HepG2 (cell line): ENCODE measurements at regions not wholly inside any gene's neighbourhood (a gene's known extent, or its start where the extent isn't known, plus 50 kb on each side); places are given as distances from the start of the nearest gene placed in this dataset.

Experiments used
- ATAC-seq: fragments of 200-7000 bp; cut with Tn5 transposase; 3 replicates; pipeline ENCODE4 v1.9.1; 2020; ENCODE audit warnings: mild to moderate bottlenecking, moderate library complexity
- BruUV-seq: library from RNA; stranded (reverse); fragments of 400-500 nt; replicated peaks from 2 replicates; lab custom pipeline; 2021; lab: Mats Ljungman, UMichigan
- CTCF ChIA-PET: fragments of 300-600 bp; formaldehyde crosslinking; extraction: SDS; loops from one replicate; lab custom pipeline; 2021; ENCODE audit warnings: low total read pairs, inconsistent platforms, low intra/inter-chr PET ratio; lab: Yijun Ruan, JAX
- POLR2A ChIA-PET: fragments of 350-600 bp; sonication (Branson Sonifier 250); formaldehyde crosslinking; loops from one replicate; lab custom pipeline; 2020; ENCODE audit warnings: antibody characterized with exemption, inconsistent platforms; lab: Yijun Ruan, JAX
- DNase-seq: peaks from one replicate; pipeline ENCODE4 v3.0.0-alpha.2; 2015; ENCODE audit warnings: low spot score
- FAIRE-seq: peaks from 3 replicates; lab custom pipeline; 2011; peaks lifted over from hg19 to GRCh38; lab: Jason Lieb, UNC
- H2AFZ ChIP-seq: one replicate; pipeline ENCODE4 v1.6.1; 2011; ENCODE audit warnings: low read length, inconsistent platforms
- H3K27ac ChIP-seq: fragments of 300-600 bp; 3 replicates; pipeline ENCODE4 v1.8.0; 2011; ENCODE audit warnings: mixed run types, mild to moderate bottlenecking, mixed read lengths, low read length, inconsistent platforms; ENCODE audit not compliant: insufficient read depth; ENCODE audit errors: extremely low read length
- H3K27me3 ChIP-seq, 2 experiments: fragments of 200-600 bp in 1 of 2; 2 replicates in 1 of 2; 3 replicates in 1 of 2; pipeline versions ENCODE4 v1.6.0 to v1.8.0; 2011; ENCODE audit warnings: low read length in 2 of 2, mild to moderate bottlenecking in 2 of 2, moderate library complexity in 2 of 2, inconsistent platforms in 1 of 2; ENCODE audit not compliant: insufficient read depth in 2 of 2, control insufficient read depth in 1 of 2
- H3K36me3 ChIP-seq, 2 experiments: fragments of 200-600 bp in 1 of 2; replicated peaks in 1 of 2; 2 replicates in 1 of 2; 3 replicates in 1 of 2; pipeline versions ENCODE4 v1.5.1 to v1.8.0; 2011; ENCODE audit warnings: low read length in 2 of 2, inconsistent platforms in 1 of 2; ENCODE audit not compliant: insufficient read depth in 2 of 2, control insufficient read depth in 1 of 2
- H3K4me1 ChIP-seq: 2 replicates; pipeline ENCODE4 v1.5.1; 2012; ENCODE audit warnings: low read length, inconsistent platforms; ENCODE audit not compliant: insufficient read depth
- H3K4me2 ChIP-seq: 2 replicates; pipeline ENCODE4 v1.6.0; 2011; ENCODE audit warnings: low read depth, low read length, inconsistent platforms
- H3K4me3 ChIP-seq, 3 experiments: fragments of 200-600 bp in 1 of 3; sonication (generic), shearing (Covaris generic) in 1 of 3; replicated peaks in 1 of 3; 2 replicates each; pipeline ENCODE4 v1.5.1; 2011 to 2016; ENCODE audit warnings: low read length in 3 of 3, inconsistent platforms in 2 of 3, low read depth in 2 of 3, mild to moderate bottlenecking in 2 of 3, control low read depth in 1 of 3, mixed read lengths in 1 of 3; ENCODE audit not compliant: insufficient read depth in 1 of 3
- H3K79me2 ChIP-seq: one replicate; pipeline ENCODE4 v1.6.1; 2011; ENCODE audit warnings: low read length, inconsistent platforms; ENCODE audit not compliant: insufficient read depth
- H3K9ac ChIP-seq: 2 replicates; pipeline ENCODE4 v1.6.0; 2011; ENCODE audit warnings: mild to moderate bottlenecking, low read depth, low read length, inconsistent platforms; ENCODE audit not compliant: insufficient read depth
- H3K9me3 ChIP-seq: 2 replicates; pipeline ENCODE4 v1.5.1; 2012; ENCODE audit warnings: mild to moderate bottlenecking, low read length
- H4K20me1 ChIP-seq: 2 replicates; pipeline ENCODE4 v1.6.0; 2011; ENCODE audit warnings: inconsistent platforms, mild to moderate bottlenecking, low read length, moderate library complexity; ENCODE audit not compliant: insufficient read depth
- ATF4 ChIP-seq, 2 experiments: fragments of 450-650 bp in 1 of 2; sonication (generic) in 1 of 2; formaldehyde crosslinking; IDR thresholded peaks; 2 replicates each; pipeline versions ENCODE4 v1.5.0 to v1.8.0; 2020 to 2022; ENCODE audit warnings: mild to moderate bottlenecking in 1 of 2, missing genetic modification reagents in 1 of 2
- BCL6 ChIP-seq: IDR thresholded peaks from 2 replicates; pipeline ENCODE4 v1.6.1; 2016; ENCODE audit warnings: missing genetic modification reagents, missing compliant biosample characterization
- IRF1 ChIP-seq: sonication (generic); formaldehyde crosslinking; IDR thresholded peaks from 2 replicates; pipeline ENCODE4 v1.4.0; 2020; ENCODE audit warnings: low read depth, mild to moderate bottlenecking, missing genetic modification reagents
- KLF9 ChIP-seq: IDR thresholded peaks from 2 replicates; pipeline ENCODE4 v1.6.1; 2016; ENCODE audit warnings: low read depth
- SOX13 ChIP-seq, 3 experiments: fragments of 450-650 bp in 1 of 3; sonication (generic) in 1 of 3; formaldehyde crosslinking in 1 of 3; IDR thresholded peaks in 2 of 3; conservative IDR thresholded peaks in 1 of 3; 2 replicates each; pipeline versions ENCODE4 v1.5.0 to v1.6.1; 2016 to 2020; ENCODE audit warnings: antibody characterized with exemption in 1 of 3, mild to moderate bottlenecking in 1 of 3, missing compliant biosample characterization in 1 of 3, missing genetic modification reagents in 1 of 3, moderate library complexity in 1 of 3
- SP5 ChIP-seq: IDR thresholded peaks from 2 replicates; pipeline ENCODE4 v1.6.1; 2016; ENCODE audit warnings: low read depth, borderline replicate concordance
- STAG1 ChIP-seq: sonication (generic); formaldehyde crosslinking; IDR thresholded peaks from 2 replicates; pipeline ENCODE4 v1.4.0; 2020; ENCODE audit warnings: missing genetic modification reagents
- TRAFD1 ChIP-seq: sonication (generic); formaldehyde crosslinking; IDR thresholded peaks from 2 replicates; pipeline ENCODE4 v1.5.1; 2020; ENCODE audit warnings: missing genetic modification reagents, mild to moderate bottlenecking, borderline replicate concordance
- ZHX2 ChIP-seq, 2 experiments: sonication (generic) in 1 of 2; formaldehyde crosslinking in 1 of 2; IDR thresholded peaks; 2 replicates each; pipeline versions ENCODE4 v1.6.1 to v1.9.0; 2014 to 2022; ENCODE audit warnings: antibody characterized with exemption in 1 of 2, borderline replicate concordance in 1 of 2, inconsistent platforms in 1 of 2, low read depth in 1 of 2, missing genetic modification reagents in 1 of 2
- ZNF44 ChIP-seq: sonication (generic); formaldehyde crosslinking; IDR thresholded peaks from 2 replicates; pipeline ENCODE4 v1.5.1; 2020; ENCODE audit warnings: mild to moderate bottlenecking, missing genetic modification reagents
- ZNF512 ChIP-seq: sonication (generic); formaldehyde crosslinking; IDR thresholded peaks from 2 replicates; pipeline ENCODE4 v1.4.0; 2020; ENCODE audit warnings: mild to moderate bottlenecking, missing genetic modification reagents
- ZNF670 ChIP-seq: sonication (generic); formaldehyde crosslinking; IDR thresholded peaks from 2 replicates; pipeline ENCODE4 v1.8.0; 2022; ENCODE audit warnings: mild to moderate bottlenecking, missing genetic modification reagents, borderline replicate concordance
- ZNF772 ChIP-seq: sonication (generic); formaldehyde crosslinking; IDR thresholded peaks from 2 replicates; pipeline ENCODE4 v1.5.0; 2020; ENCODE audit warnings: mild to moderate bottlenecking, missing genetic modification reagents
- WGBS: methylation state at CpG from one replicate; pipeline ENCODE4 v1.1.6; 2017; ENCODE audit warnings: low lambda C conversion rate; 5-methylcytosine and 5-hydroxymethylcytosine counted together
- in situ Hi-C: cut with HindIII; loops from 2 replicates; pipeline ENCODE4 v1.10.0; 2017; ENCODE audit warnings: low pct_unique_long_range_greater_than_20kb; ENCODE audit not compliant: extremely low pct_ligation_motif_present
- intact Hi-C: fragments of 100-400 bp; cut with micrococcal nuclease; formaldehyde crosslinking; loops from one replicate; pipeline ENCODE4 v1.10.0; 2022; ENCODE audit not compliant: unreplicated experiment

GRCh38 chr14:83607682-83608081 is 1922.3 kb upstream of the FLRT2 start:
- DNase-seq, result no peak
- Histone ChIP-seq H2AFZ (no peak overlapping the region), H3K4me1 (no peaks in the 10 kb centered on the region), H4K20me1 (no peaks in the 10 kb centered on the region), H3K4me3 (no peak overlapping the region), H3K27me3 (no peaks in the 10 kb centered on the region), H3K9ac (no peak overlapping the region), H3K9me3 (peaks cover 30% of the 10 kb centered on the region), H3K36me3 (0 out of 5 replicates have a peak, but pooled peaks cover 0 to 2% of the 10 kb centered on the region in 2 experiments), H3K4me2 (no peak overlapping the region), H3K79me2 (no peaks in the 10 kb centered on the region), H3K27ac (no peak overlapping the region)
- CTCF ChIA-PET, result no interaction called here
- intact Hi-C loops, result no loop called here
- BruUV-seq, result no TSS peak
- no peak for FAIRE-seq
- in situ Hi-C loops, result no loop called here
- POLR2A ChIA-PET, result no interaction called here
- no CpG with 5 or more reads among the region's 9 CpGs for WGBS
- ATAC-seq, result no peak
- TF ChIP-seq KLF9 (CRISPR knock-in tag) (no peak), ZHX2 (IDR thresholded peaks at IDR 0.05; ENCODE audit: low read depth) (no peak), ZHX2 (CRISPR knock-in tag; IDR thresholded peaks at IDR 0.05; ENCODE audit: borderline replicate concordance) (no peak), BCL6 (CRISPR knock-in tag) (no peak), SOX13 (IDR thresholded peaks at IDR 0.05) (no peak), SOX13 (CRISPR knock-in tag; conservative IDR thresholded peaks at IDR 0.05 in 1 of 2, IDR thresholded peaks at IDR 0.05 in 1 of 2) (no peak), ZNF512 (CRISPR knock-in tag) (no peak), SP5 (CRISPR knock-in tag) (no peak), ZNF44 (no peak), STAG1 (CRISPR knock-in tag) (no peak), ZNF670 (CRISPR knock-in tag) (no peak), ZNF772 (CRISPR knock-in tag) (no peak), TRAFD1 (CRISPR knock-in tag) (no peak), ATF4 (CRISPR knock-in tag; IDR thresholded peaks at IDR 0.05) (no peak), IRF1 (no peak)
